Left hindlimb (tissue), 1 donor: ENCODE measurements at regions not wholly inside any gene's neighbourhood (a gene's known extent, or its start where the extent isn't known, plus 50 kb on each side); places are given as distances from the start of the nearest gene placed in this dataset.

Experiments
- DNase-seq: peaks from one replicate; pipeline ENCODE4 v3.0.0-alpha.2; 2018

DNA sequence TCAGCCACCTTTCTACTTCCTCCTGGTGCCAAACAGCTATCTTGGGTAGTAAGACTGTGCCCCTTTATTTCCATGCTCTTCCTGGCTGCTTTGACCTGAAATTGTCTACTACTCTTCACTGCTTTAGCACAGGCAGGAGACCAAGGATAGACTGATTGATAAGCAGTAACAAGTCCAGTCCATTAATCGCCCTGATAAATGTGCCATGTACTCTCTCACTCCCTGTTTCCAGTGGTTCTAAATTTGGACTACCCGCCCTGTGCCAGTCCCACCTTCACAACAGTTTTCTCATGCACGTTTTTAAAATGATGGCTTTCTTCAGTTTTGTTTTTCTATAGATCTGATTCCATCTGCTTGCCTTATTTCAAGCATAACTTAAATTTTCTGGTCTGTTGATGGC lies 189.6 kb upstream of the RBMS1 start:
- DNase-seq = no peak

DNA sequence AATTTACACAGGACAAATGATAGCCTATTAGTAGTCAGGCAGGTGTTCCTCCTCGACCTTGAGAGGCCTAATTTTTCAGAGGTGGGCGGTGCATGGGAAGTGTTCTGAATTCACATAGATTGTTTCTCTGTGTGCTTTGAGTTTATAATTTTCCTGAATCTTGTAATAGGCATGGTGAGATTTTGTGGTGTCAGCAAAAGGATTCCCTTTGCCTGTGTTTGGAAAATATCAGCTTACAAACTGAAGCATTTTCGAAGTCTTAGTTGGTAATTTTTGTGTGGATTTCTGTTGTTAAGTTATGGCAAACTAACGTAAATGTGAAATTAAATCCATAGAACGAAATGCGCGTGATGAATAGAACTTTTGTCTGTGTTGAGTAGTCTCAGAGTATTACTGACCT lies 194.0 kb upstream of the RBMS1 start:
- DNase-seq = no peak

DNA sequence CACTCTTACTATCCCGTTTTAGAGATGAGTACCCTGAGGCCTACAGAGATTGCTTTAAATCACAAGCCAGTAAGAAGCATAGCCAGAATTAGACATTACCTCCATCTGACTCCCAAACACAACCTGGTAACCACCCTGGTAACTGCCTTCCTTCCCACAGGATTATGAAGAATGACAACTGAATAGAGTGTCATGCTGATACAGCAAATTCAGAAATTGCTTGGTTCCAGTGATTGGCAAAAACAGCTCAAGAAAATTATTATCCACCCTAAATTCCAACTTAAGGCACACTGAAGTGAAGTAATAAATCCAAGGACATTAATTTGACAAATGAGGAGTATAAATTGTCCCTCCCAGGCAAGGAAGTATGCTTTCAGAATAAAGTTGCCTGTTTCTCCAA lies 195.8 kb upstream of the RBMS1 start:
- no peak for DNase-seq

DNA sequence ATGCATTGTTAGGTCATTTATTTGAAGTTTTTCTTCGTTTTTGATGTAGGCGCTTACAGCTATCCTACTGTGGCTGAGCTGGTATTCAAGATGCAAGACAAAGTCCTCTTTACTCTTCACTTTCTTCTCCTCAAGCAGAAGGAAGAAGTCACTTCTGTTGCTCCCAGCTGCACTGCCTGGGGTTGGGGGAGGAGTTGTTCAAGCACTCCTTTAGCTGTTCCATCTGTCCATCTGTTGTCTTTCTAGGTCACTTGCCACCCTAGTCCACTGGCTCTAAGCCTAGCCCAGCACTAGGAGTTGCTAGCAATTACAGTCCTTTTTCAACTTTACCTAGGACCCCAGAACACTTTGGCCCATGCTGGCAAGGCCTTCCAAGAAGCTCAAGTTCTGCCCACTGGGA lies 200.6 kb upstream of the RBMS1 start:
- DNase-seq = no peak

DNA sequence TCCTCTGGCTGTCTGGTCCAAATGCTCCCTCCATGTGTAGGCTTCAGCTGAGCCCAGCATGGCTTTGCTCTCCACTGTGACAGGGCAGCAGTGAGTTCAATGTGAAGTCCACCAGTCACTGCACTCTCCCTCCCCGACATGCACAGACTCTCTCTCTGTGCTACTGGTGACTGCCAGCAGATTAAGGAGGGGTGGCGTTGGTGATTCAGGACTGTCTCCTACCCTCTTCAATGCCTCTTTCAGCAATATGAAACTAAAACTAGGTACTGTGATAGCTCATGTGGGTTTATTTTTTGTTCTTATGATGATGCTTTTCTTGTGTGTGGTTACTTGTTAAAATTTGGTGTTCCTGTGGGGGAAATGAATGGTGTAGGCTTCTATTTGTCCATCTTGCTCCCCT lies 201.0 kb upstream of the RBMS1 start:
- no peak for DNase-seq

DNA sequence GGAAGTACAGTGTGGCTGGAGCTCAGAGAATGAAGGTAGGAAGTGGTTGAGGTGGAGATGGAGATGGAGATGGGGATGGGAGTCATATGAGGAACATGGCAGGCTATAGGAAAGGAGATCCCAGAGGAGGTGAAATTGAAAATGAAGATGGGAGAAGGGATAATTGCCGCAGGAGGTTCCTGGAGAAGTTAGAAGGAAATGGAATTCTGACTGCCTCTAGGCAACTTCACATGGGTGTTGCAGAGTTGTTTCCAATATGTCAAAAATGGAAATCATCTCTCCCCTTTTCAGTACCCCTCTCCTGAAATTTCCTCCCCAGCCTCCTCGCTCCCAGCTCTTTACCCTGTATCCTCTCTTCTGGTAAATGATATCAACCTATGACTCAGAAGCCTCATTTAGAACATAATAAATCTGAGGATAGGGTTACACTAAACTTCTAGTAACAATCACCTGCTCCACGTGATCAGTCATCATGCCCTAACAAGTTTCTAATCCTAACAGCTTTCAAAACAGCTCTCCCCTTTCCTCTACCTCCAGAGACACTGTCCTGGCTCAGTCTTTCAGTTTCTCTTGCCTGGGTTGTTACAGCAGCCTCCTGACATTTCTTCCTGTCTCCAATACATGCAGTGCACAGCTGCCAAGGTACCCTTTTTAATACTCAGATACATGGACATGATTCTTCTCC lies 201.9 kb upstream of the RBMS1 start:
- no peak for DNase-seq

DNA sequence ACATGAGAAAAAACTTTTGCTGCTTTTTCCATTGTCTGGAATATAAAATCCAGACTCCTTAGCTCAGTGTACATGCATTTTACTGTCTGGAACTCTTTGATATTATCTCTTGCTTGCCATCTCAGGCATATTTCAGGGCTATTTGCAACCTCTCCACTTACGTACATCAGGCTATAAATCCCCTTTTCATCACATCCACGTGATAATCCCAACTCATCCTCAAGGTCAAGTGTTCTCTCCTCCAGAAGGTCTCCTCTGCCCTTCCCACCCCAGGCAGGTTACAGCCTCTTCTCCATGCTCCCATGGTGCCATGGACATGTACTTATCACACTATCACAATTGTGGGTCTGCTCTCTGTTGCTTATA lies 202.5 kb upstream of the RBMS1 start:
- no peak for DNase-seq

DNA sequence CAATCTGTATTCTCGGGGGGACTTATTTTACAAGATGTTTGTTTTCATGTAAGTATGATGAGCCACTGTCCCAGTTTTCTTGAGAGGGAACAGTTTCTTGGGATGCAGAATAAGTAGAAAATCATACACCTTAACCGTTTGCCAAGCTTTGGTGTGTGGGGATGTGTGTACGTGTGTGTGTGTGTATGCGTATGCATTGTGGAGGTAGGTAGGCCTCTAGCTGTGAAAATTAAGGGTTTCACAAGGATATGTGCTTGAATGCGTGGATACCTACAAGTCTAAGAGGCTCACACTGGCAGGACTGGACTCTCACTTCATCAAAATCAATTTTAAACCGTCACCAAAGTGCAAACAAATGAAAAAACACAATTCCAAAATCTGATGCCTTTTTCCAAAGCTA lies 204.2 kb upstream of the RBMS1 start:
- DNase-seq = no peak

DNA sequence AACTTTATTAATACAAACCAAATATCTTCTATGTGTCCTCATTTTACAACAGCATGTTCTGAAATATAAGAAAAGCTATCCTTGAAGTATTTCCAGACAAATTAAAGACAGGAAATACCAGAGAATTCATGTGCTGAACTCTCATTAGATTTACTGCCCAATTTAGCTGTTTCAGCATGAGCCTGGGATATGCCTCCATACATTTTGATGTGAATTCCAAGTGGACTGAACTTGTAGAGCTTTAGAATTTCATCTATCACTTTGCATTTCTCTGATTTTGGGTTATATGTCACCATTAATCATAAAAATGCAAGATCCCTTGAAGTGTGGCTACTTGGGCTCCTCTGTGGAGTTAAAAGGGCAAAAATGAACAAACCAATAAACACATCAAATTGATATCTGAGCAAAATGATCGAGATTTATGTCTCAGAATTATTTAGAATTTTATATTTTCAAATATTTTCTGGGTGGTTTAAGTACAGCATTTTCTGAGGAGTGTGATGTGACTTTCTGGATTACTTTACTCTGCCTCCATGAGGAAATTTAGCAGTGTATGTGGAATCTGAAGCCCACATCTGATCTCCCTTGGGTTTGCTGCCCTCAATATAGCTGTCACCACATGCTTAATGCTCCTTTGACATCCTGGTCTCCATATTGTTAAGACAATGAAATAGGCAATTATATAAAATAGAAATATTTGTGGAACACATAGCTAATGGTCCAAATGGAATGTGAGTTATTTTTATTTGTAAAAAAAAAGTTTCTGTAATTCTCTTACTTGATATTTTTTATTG lies 206.6 kb upstream of the RBMS1 start:
- DNase-seq = no peak

DNA sequence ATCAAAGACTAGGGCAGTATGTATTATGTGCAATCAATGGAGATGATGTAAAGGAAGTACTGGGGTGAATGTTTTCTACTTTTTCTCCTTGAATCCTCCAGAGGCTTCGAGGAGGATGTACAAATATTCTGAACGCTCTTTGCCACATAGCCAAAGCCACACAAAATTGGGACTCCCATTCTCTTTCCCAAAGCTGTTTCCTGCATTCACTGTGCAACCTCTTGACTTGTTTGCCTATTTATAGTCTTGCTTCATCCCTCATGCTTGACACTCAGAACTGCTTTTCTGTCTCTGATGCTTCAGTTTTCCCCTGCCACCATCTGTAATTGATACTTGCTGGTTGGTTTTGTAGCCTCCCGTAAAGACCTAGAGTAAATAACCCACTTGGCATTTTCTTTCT lies 208.2 kb upstream of the RBMS1 start:
- no peak for DNase-seq

DNA sequence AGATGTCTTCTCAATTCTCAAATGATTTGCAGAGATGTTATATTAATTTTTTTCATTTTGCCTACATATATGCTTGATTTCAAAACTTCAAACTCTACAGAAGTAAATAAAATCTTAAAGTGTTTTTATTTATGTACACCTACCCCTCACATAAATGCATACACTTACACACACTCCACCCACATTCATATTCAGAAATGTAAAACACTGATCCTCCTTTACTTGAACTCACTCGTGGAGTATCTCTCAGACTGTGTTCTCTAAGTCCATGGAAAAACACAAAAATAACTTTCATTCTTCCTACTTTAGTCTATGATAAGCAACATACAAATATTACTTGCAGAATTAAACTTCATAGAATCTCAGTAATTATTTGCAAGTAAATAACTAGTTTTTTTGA lies 209.1 kb upstream of the RBMS1 start:
- DNase-seq = no peak

DNA sequence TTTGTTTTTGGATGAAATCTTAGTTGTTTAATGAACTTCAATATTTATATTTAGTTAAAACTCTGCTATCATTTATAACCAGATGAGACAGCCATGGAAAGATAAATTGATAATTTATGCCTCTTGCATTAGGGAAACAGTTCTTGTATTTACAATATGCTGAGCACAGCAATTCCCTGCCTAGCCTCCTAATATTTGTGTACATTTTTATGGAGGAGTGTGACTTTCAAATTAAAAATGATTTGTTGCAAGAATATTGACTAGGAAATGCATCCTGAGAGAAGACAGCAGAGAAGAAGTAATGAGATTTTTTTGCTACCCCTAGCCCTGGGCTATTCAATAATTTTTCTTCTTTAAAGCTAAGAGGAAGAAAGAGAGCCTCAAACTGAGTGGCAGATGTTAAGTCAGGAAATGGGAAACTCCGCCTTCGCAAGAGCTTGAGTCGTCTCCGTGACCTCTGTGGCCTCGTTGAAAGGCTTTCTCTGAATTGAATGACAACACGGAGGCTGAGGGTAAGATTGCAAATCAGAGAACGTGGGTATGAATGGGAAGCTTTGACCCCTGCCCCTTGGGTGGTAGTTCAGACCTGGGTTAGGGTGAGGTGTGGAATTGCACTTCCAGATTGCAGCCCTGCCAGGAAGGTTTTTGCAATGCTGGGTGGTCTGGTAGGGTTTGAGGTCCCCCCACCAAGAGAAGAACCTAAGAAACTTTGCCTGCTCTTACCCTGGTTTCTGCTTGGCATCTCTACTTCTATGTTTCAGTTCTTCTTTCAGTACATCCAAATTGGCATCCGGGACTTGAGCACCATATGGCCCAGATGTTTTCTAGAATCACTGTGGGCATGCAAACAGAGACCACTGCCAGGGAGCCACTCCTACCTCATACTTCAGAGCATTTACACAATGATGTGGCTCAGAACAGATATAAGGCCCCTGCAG lies 210.3 kb upstream of the RBMS1 start:
- no peak for DNase-seq

DNA sequence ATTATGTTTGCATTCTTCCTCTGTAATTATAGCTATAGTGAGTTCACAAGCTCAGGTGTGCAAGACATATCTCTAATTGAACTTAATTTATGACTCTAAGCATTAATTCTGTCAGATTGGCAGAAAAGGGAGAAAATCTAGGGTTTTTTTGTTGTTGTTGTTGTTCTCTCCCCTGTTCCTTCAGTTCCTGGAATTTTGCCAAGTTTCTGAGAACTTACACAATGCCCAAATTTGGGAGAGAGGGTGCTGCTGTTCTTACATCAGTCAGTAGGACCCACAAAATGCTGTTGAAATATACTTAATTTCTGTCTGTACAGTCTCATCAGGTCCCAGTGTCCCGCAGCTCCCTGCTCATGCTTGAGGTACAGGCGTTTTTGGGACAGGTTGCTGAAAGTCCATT lies 221.8 kb upstream of the RBMS1 start:
- no peak for DNase-seq

DNA sequence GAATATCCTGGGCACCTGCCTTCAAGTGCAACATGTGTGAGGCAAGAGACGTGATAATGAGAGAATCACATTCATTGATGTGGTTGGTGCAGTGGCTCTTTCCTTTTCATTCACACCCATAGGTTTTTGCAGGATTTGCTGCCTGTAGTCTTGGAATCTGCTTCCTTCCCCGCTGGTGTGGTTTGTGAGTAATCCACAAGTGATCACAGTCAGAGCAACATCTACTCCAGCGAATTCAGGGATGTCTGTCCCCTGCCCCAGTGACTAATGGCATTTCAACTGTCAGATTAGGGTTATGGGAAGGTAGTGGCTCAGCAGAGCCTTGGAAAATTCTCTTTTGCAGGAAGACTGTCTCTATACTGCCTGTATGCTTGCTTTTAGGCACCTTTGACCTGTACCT lies 225.5 kb upstream of the RBMS1 start:
- DNase-seq = no peak

DNA sequence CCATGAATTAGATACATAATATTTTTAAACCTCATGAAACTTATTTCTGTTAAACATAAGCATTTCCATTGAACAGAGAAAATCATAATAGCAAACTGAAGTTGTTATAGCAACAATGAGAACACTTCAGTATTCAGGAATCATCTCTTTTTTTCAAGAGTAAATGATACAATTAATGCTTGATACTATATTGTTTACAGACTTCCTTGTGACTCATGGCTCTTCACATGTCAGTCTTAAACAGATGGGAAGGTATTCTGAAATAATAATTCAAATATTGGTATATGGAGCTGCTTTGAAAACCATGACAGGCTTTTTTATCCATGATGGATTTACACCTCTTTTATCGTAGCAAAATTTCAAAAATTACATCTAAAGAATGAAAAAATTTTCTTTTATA lies 226.5 kb upstream of the RBMS1 start:
- no peak for DNase-seq

DNA sequence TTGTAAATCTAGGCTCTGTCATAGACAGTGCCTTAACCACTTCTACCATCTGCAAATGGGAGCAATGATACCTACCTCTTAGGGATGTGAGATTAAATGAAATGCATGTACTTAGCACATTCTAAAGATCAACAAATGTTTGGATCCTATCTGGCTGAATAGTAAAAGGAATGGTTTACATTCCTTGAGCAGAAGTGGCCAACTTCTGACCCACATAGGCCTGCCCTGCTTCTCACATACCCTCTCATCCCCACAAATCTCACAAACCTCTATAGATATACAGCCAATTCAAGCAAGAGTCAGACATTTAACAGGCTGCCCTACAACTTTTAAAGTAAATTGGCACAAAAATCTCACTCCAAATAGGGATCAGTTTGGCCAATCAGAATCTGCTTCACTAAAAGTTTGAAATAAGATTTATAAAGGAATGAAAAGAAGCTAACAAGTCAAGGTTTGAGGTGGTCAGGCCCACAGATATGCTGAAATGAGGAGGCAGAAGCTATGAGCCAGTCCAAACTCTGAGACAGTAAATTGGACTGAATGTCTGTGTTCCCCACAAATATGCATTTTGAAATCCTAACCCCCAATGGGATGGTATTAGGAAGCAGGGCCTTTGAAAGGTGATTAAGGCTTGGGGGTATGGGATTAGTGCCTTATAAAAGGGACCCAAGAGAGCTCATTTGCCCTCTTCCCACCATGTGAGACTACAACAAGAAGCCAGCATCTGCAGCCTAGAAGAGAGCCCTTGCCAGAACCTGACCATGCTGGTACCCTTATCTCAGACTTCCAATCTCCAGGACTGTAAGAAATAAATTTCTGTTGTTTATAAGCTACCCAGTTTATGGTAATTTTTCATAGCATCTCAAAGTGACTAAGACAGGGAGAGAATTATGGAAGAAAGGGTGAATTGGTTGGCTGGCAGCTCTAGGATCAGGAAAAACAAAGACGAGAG lies 227.8 kb upstream of the RBMS1 start:
- DNase-seq = no peak

DNA sequence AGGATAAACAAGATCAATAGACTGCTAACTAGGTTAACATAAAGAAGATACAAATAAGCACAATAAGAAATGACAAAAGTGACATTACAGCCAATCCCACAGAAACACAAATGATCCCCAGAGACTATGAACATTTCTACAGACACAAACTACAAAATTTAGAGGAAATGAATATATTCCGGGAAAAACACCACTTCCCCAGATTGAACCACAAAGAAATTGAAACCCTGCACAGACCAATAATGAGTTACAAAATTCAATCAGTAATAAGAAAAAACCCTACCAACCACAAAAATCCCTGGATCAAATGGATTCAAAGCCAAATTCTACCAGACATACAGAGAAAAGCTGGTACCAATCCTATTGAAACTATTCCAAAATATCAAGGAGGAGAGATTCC lies 232.4 kb upstream of the RBMS1 start:
- no peak for DNase-seq

DNA sequence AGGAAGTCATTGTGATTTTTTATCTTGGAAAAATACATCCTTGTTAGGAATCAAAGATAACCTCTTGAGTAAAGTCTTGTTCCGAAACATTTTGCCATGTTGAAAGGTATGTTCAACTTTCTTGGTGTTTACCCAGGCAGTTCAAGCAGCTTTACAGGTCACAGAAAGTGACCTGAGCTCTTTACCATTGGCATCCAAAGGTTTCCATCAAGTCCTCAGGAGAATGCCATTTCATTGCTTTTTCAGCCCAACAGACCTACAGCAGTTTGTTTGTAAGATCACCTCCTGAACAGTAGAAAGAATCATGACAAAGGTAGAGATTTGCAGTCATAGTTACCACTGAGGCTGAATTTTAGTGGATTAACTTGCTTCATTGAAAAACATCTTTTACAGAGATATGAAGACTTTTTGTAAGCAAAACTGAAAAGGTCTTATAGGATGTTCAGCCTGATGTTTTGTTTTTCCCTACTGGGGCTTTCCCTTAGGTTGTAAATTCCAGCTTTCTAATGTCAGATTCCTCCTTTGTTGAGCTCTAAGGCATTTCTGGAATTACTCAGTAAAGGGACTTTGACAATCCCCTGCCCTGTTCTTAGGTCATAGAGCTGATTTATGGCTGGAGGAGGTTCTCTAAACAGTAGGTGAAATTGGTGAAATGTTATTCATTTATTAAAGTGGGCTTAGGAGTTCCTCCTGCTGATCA lies 236.8 kb upstream of the RBMS1 start:
- DNase-seq = no peak

DNA sequence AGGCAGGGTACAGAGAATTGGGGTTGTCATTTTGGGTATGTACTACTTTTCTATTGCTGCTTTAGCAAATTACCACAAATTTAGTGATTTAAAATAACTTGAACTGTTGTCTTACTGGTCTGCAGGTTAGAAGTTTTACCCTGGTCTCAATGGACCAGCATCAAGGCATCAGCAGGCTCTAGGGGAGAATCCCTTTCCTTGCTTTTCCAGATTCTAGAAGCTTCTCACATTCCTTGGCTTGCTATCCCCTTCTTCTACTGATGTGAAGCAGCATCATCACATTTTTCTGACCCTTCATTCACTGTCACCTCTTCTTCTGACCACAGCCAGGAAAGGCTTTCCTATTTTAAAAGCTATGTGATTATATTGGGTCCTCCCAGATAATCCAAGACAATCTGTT lies 237.8 kb upstream of the RBMS1 start:
- no peak for DNase-seq

DNA sequence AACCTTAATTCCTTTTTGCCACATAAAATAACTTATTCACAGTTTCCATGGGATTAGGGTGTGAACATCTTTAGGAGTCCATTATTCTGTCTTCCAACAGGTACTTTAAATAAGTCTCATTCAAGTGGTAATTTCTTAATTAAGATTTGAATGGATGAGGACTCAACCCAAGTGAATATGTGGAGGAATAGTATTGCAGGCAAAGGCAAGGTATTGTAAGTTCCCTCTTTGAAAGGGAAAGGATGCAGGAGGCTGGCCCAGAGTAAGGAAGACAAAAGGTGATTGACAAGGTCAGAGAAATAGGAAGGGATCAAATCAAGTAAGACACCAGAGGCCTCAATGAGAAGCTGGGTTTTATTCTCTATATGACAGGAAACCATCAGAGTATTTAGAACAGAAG lies 238.2 kb upstream of the RBMS1 start:
- DNase-seq = no peak

DNA sequence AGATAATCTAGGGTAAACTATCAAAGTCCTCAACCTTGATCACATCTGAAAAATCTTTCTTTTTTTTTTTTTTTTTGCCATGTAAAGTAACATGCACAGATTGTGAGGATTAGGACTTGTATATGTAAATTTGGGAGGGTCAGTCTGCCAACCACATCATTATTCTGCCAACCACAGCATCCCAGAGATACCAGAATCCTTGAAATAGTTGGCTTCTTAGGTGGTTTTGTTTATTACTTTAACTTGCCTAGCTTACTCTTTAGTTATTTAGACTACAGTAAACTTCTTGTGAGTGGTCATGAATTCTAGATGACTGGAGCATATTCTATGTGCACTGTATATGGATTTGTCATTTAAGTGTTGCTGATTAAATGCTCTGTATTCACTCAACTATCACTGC lies 242.1 kb upstream of the RBMS1 start:
- no peak for DNase-seq
